HFF-Myc (cell line): ENCODE measurements at regions not wholly inside any gene's neighbourhood (a gene's known extent, or its start where the extent isn't known, plus 50 kb on each side); places are given as distances from the start of the nearest gene placed in this dataset.

ENCODE experiments used
- DNase-seq: peaks from one replicate; pipeline ENCODE4 v3.0.0-alpha.2; 2011; ENCODE audit warnings: low read depth; ENCODE audit errors: extremely low read depth
- H3K4me3 ChIP-seq: replicated peaks from 2 replicates; pipeline ENCODE4 v1.5.1; 2011; ENCODE audit warnings: low read depth, mild to moderate bottlenecking, control low read depth, low read length
- TF ChIP-seq, protein P1 (sequence below): IDR thresholded peaks from 2 replicates; pipeline ENCODE4 v1.5.1; 2012; ENCODE audit warnings: mild to moderate bottlenecking, low read depth, low read length, control low read depth; ENCODE audit errors: missing control alignments

DNA sequence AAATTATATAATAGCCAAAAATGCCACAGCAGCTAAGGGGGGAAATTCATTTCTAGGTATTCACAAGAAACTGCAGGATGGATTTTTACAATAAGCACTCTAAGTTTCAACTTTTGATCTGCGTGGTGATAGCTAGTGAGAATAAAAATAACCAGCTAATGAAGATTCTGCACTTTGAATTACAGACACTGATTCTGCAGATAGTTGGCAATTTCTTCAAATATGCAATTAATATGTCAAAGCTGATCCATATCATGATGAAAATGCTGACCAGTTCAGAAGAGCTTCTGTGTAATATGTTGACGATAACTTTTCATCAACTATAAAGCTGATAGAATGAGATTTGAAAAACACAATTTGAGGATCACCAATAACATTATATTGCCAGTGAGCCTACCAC lies 1272.9 kb downstream of the EFNB2 start:
- TF ChIP-seq, protein P1, sequence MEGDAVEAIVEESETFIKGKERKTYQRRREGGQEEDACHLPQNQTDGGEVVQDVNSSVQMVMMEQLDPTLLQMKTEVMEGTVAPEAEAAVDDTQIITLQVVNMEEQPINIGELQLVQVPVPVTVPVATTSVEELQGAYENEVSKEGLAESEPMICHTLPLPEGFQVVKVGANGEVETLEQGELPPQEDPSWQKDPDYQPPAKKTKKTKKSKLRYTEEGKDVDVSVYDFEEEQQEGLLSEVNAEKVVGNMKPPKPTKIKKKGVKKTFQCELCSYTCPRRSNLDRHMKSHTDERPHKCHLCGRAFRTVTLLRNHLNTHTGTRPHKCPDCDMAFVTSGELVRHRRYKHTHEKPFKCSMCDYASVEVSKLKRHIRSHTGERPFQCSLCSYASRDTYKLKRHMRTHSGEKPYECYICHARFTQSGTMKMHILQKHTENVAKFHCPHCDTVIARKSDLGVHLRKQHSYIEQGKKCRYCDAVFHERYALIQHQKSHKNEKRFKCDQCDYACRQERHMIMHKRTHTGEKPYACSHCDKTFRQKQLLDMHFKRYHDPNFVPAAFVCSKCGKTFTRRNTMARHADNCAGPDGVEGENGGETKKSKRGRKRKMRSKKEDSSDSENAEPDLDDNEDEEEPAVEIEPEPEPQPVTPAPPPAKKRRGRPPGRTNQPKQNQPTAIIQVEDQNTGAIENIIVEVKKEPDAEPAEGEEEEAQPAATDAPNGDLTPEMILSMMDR, result no peak
- no peak overlapping the region for H3K4me3 ChIP-seq
- DNase-seq, result no peak

DNA sequence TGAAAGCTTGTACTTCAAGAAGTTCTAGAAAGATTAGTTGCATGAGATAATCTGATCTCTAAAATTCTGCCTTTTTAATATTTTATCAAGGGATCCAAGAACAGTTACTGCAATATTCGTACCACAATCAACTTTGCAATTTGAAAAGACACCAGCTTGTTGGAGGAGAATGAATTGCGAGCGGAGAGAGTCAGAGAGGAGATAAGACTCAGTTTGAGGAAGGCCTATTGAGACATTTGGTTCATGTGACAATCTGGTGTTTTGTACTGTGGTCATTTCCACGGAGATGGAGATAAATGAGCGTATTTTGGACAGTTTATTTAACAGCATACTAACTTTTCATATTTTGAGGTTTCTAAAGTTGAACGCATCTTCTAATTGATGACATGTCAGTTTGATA lies 1276.0 kb downstream of the EFNB2 start:
- H3K4me3 ChIP-seq, result no peak overlapping the region
- TF ChIP-seq, protein P1, result no peak
- DNase-seq, result no peak

DNA sequence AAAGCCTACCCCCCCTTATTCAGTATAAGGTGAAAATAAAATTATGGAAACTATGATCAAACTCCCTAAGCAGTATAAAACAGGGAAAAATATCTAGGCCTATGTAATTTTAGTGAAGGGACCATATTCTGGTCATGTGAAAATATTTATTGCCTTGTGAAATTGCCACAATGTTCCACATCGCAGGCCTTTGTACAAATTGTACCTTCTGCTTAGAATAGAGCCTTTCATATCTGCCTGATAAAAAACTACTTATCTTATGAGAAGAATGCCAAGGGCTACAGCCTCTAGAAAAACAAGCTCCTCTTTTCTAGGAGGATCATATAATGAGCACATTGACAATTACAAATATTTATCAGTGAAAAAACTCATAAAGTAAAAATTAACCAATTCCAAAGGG lies 1280.0 kb downstream of the EFNB2 start:
- H3K4me3 ChIP-seq, result no peak overlapping the region
- TF ChIP-seq, protein P1, result no peak
- no peak for DNase-seq

DNA sequence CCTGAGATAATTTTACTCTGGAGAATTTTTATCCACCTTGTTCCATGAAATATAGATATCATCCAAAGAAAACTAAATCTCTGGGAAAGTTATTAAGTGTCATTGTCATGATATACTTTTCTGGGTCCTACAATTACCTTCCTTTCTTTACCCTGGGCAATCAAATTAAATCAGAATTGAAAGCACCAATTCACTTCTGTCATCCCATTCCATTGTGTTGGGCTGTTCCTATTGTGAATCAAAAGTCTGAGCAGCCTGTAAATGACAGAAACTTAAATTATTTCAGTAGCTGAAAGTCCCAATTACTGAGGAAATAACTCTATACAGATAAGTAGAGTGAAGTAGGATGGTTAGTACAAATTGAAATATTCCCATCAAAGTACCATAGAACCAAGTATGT lies 1284.2 kb downstream of the EFNB2 start:
- TF ChIP-seq, protein P1, result no peak
- H3K4me3 ChIP-seq, result no peak overlapping the region
- DNase-seq, result no peak

DNA sequence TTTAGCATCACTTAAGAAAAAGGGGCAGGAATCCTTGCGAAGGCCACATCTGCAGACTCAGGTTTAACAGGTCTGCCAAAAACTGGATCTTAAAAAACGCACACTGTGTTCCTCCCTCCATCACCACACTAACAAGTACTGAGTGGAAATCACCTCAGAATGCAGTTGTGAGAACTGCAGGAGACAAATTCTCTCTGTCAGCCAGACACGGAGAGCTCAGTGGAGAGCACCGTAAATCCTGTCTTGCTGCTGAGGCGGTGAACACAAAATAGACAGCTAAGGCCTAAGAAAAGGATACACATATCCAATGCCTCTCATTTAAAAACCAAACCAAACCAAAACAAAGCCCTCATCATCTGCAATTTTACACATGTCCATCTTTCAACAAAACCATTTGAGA lies 1287.6 kb downstream of the EFNB2 start:
- no peak for DNase-seq
- H3K4me3 ChIP-seq, result no peak overlapping the region
- TF ChIP-seq, protein P1, result no peak

DNA sequence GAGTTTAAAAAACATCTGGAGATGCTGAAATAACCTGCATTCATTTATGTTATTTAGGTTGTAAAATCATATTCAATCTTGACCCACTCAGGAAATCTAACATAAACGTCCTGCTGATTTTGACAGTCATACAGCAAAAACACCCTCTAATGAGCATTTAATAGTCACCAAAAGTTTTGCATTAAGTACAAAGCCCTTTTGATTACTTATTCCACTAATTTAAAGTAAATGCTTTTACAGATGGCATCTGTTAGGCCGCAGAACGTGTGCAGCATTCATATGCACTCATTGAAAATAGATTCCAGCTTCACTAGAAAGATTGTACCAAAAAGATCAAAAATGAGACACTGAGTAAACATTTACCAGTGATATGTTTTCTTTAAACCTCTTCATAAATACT lies 1295.1 kb downstream of the EFNB2 start:
- no peak overlapping the region for H3K4me3 ChIP-seq
- TF ChIP-seq, protein P1, result no peak
- DNase-seq, result no peak

DNA sequence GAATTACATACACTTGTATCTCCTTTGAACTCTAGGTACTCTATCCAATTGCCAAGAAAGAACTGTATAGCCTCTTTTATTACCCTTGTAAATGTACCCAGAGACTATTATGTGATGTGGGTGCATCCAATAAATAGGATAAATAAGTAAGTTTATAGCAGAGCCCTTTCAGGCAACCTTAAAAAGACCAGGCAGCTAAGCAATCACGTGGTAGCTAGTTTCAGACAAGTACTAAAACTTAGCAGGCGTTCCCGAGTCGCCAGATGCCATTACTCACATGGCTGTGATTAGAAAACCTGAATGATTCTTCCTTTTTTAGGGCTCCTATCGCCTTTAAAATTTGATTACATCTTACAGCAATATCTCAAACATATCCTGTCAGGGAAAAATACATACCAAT lies 1303.0 kb downstream of the EFNB2 start:
- TF ChIP-seq, protein P1, result no peak
- no peak overlapping the region for H3K4me3 ChIP-seq
- no peak for DNase-seq
